ENCODE measurements at regions not wholly inside any gene's neighbourhood (a gene's known extent, or its start where the extent isn't known, plus 50 kb on each side); places are given as distances from the start of the nearest gene placed in this dataset.
"Not testable (repeated sequence)": the region's sequence is repeated elsewhere in the genome, so short reads cannot be mapped to it uniquely, and the experiment has no call there.

DNA sequence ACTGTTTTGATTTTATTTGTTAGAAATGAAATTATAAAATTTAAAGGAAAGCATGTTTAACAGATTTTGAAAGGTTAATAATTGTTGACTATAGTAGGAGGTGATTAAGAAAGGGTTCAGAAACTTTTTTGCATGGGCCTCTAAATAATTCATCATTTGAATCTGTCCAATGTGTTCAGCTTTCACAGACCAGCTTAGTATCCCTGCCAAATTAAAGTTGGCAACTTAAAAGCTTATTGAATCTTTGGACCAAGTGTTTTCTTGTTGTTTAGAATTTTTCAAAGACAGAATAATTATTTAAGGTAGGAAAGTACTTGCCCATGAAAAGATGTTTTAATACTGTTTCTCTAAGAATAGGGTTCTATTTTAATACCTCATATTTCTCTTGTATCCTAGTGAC, 466.0 kb downstream of the GJA1 start:
- no peak for DNase-seq (ENCODE audit: extremely low read depth, low read depth)

GRCh38 chr6:121904559-121904958, 469.1 kb downstream of the GJA1 start:
- DNase-seq (ENCODE audit: extremely low read depth, low read depth), result no peak

GRCh38 chr6:121912905-121913304, 477.5 kb downstream of the GJA1 start:
- no peak for DNase-seq (ENCODE audit: extremely low read depth, low read depth)

DNA sequence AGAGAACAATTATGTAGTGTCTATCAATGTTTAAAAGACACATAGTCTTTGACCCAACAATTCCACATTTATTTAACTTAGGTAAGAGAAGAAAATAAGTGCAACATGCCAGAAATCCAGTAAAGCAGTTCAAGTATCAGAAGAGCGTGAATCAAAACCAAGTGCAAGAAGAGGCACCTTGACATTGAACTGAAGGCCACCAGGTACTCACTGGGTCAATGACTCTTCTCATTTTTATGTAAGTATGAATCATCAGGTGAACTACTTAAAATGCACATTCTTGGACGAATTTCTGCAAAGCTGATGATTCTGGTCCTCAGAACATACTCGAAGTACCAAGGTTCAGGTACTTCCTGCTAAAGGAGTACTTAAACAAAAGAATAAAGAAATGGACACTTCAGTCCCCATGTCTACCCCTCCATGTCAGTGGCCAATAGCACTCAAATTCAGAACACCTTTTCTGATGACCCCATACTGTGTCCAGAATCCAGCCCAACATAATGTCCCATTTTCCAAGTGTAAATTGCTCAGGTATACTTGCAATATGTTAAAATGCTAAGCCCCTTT, 481.9 kb downstream of the GJA1 start:
- DNase-seq (ENCODE audit: extremely low read depth, low read depth), result no peak

DNA sequence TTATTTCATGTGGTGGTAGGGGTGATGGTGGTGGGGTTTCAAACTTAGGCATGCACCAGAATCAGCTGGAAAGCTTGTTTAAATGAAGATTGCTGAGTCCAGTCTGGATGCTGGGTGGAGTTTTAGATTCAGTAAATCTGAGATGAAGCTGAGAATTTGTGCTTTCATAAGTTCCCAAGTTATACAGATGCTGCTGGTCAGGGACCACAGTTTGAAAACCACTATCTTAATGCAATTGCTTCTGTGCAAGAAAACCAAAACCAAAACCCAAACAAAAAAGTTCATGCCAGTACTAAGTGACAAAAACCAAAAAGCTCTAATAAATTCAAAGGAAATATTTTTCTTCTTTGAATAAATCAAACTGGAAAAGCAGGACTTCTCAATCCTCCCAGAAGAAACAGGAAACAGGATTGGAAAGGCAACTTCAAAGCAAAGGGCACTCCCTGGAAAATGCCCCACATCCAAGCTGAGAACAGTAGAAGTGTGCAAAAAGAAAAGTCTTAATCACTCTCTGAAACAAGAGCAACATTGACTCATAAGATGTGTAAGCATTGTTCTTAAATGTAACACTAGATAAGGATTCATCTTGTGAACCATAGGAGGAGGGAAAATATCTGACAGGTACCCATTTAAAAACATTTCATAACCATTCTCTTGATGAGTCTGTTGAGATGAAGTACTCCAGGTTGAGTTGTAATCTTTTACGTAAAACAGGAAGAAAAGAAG, 481.5 kb upstream of the HSF2 start:
- DNase-seq (ENCODE audit: extremely low read depth, low read depth), result no peak

DNA sequence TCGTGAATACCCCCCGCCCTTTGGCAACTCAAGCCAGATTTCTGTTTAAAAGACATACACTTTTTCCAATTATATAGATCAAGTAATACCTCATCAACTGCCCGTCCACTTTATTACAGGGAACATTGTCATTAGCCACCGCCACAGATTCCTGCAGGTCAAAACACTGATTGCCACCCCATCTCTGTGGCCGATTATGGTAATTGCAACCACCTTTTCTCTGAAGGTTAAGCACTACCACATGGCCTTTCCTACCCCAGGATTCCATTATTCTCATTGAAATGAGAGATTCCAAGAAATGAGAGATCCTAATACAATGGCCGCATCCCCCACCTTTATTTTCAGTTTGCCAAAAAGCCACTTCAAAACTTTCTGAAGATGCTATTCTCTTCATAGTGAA, 478.8 kb upstream of the HSF2 start:
- no peak for DNase-seq (ENCODE audit: extremely low read depth, low read depth)

- no peak for DNase-seq (ENCODE audit: extremely low read depth, low read depth)
Measured at GRCh38 chr6:121925024-121925423, 474.4 kb upstream of the HSF2 start.

GRCh38 chr6:121925534-121926255, 473.8 kb upstream of the HSF2 start:
- DNase-seq (ENCODE audit: extremely low read depth, low read depth), result no peak

DNA sequence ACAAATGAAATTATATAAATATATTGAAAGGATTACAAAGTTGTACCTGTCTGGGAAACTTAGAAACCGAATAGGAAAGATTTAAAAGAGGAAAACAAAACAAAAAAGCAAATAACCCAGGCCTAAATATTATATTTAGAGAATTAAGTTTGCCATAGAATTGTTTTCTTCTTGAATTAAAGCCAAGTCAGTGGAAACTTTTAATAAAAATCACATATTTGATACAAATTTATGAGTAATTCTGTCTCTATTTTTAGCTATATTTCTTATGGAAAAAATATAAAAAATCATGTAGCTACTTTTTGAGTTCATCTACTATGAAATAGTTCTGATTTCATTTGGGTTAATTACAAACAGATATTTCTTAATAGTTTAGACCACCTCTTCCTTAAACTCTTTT, 470.2 kb upstream of the HSF2 start:
- no peak for DNase-seq (ENCODE audit: extremely low read depth, low read depth)

DNA sequence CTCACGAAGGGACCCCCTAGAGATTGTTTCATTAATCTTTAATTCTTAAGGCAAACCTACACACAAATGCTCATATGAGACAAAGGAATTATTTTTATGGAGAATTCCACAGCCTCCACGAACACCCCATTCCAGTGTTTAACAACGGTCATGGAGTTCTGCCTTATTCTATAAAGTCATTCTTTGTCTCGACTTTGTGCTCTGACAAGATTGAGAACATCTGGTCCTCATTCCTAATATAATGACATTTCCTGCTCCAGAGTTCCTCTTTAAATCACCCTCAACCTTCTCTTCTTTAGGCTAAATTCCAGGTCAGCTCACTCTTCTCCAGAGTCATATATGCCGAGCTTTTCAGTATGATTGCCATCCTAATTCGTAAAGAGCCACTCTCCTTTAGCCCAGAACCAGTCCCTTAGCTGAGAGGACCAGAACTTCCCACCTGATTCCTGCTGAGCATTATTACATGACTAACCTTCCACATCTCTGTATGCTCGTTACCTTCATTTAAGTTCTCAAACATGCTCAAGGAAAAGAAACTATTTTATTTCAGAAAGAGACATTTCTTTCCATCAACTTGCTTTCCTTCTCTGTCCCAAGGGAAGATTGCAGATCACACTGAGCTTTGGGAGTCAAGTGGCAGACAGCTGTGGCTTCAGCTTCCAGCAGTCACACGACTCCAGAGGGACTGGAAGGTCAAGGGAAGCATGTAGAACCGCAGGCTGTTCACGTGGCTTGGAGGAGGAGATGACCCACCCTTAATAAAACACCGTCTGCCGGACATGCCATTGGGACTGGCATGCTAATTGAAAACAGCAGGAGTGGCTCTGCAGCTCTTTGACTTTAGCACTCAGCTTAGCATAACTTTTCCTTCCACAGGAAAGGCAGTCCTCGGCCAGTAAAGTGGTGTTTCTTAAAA, 467.1 kb upstream of the HSF2 start:
- DNase-seq (ENCODE audit: extremely low read depth, low read depth), result no peak

- DNase-seq (ENCODE audit: extremely low read depth, low read depth), result no peak
Measured at GRCh38 chr6:121934451-121934850, 465.0 kb upstream of the HSF2 start.

GRCh38 chr6:121940728-121941127, 458.7 kb upstream of the HSF2 start:
- DNase-seq (ENCODE audit: extremely low read depth, low read depth), result no peak

DNA sequence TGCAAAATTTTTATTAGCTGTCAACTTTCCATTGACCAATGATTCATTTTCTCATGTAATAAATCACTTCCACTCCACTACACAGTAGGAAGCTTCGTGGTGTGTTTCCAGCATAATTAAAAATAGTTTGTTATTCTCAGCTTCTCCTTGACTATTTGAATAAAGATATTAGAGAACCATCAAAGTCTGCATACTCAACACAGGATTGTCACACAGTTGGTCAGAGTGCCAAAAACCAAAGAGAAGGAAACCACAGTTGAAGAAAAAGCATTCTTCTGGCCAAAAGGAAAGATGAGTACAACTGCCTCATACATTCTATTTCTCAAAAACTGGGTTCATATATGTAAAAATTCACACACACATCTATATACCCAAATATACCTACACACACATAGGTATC, 455.1 kb upstream of the HSF2 start:
- no peak for DNase-seq (ENCODE audit: extremely low read depth, low read depth)

GRCh38 chr6:121951123-121951522, 448.3 kb upstream of the HSF2 start:
- DNase-seq (ENCODE audit: extremely low read depth, low read depth), result no peak

DNA sequence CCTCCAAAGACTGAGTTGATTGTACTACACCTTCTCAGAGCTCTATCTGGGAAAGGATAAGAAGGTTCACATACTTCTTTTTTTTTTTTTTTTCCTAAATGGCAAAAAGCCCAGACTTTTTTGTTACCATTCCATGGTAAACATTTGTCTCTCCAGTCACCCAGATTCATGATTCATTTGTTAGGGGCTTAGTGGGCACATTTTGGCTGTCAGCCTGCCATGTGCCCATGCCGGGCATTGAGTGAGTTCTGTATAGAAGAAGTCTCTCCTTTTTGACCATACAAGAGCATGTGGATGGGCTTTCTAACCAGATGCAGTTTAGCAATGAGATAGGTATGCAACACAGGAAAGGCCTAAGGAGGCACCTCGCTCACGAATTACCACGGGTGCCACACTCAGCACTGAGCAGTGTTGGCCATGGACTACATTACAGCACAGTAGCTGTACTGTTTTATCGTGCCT, 447.5 kb upstream of the HSF2 start:
- no peak for DNase-seq (ENCODE audit: extremely low read depth, low read depth)

- not testable (repeated sequence) for DNase-seq (ENCODE audit: extremely low read depth, low read depth)
Measured at GRCh38 chr6:121955401-121955800, 444.1 kb upstream of the HSF2 start.

- DNase-seq (ENCODE audit: extremely low read depth, low read depth), result no peak
Measured at GRCh38 chr6:121956782-121957181, 442.7 kb upstream of the HSF2 start.

- no peak for DNase-seq (ENCODE audit: extremely low read depth, low read depth)
Measured at GRCh38 chr6:121959501-121959900, 440.0 kb upstream of the HSF2 start.

- DNase-seq (ENCODE audit: extremely low read depth, low read depth), result no peak
Measured at GRCh38 chr6:121961619-121962125, 437.8 kb upstream of the HSF2 start.

DNA sequence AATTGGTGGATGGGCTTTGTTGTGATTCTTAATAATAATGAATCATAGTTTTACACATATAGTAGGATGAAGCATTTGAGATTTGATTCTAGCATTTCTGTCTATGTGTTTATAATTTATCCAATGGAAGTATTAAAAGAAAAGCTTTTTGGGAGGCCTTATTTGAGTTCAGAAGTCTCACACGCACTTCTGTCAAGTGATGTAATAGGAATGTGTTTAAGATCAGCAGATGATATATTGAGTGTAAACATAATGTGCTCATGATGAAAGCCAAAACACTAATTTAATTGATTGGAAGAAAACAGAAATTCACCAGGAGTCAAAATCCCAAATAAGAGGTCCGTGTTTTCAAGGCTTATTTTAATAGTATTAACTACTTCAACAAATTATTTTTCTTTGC, 435.6 kb upstream of the HSF2 start:
- DNase-seq (ENCODE audit: extremely low read depth, low read depth), result no peak

- no peak for DNase-seq (ENCODE audit: extremely low read depth, low read depth)
Measured at GRCh38 chr6:121965739-121966138, 433.7 kb upstream of the HSF2 start.

All from NCI-H460 (cell line).